ENCODE measurements at regions not wholly inside any gene's neighbourhood (a gene's known extent, or its start where the extent isn't known, plus 50 kb on each side); places are given as distances from the start of the nearest gene placed in this dataset.
A peak's percentile ranks its signal among the peaks of the same experiment; 100 is the strongest.

- DNase-seq (ENCODE audit: insufficient read length, low spot score), result no peak
- no peak for TF ChIP-seq POLR2A (IDR thresholded peaks at IDR 0.05; ENCODE audit: low read depth, low read length)
- no peak for FAIRE-seq
Measured at GRCh38 chr9:26368241-26368640, 524.4 kb downstream of the CAAP1 start.

GRCh38 chr9:26361010-26361409, 531.6 kb downstream of the CAAP1 start:
- FAIRE-seq, result no peak
- TF ChIP-seq POLR2A (IDR thresholded peaks at IDR 0.05; ENCODE audit: low read depth, low read length), result no peak
- DNase-seq (ENCODE audit: insufficient read length, low spot score), result no peak

- FAIRE-seq (no peak), DNase-seq (ENCODE audit: insufficient read length, low spot score) (no peak)
- TF ChIP-seq POLR2A (IDR thresholded peaks at IDR 0.05; ENCODE audit: low read depth, low read length), result no peak
Measured at GRCh38 chr9:26358836-26359235, 533.8 kb downstream of the CAAP1 start.

- no peak for TF ChIP-seq POLR2A (IDR thresholded peaks at IDR 0.05; ENCODE audit: low read depth, low read length)
- no peak for FAIRE-seq
- DNase-seq (ENCODE audit: insufficient read length, low spot score), result no peak
Measured at GRCh38 chr9:26357803-26358344, 534.7 kb downstream of the CAAP1 start.

- no peak for DNase-seq (ENCODE audit: insufficient read length, low spot score)
- no peak for TF ChIP-seq POLR2A (IDR thresholded peaks at IDR 0.05; ENCODE audit: low read depth, low read length)
- no peak for FAIRE-seq
Measured at GRCh38 chr9:26356491-26356890, 536.1 kb downstream of the CAAP1 start.

GRCh38 chr9:26346942-26347477, 545.6 kb downstream of the CAAP1 start:
- no peak for TF ChIP-seq POLR2A (IDR thresholded peaks at IDR 0.05; ENCODE audit: low read depth, low read length)
- DNase-seq (ENCODE audit: insufficient read length, low spot score) (no peak), FAIRE-seq (no peak)

GRCh38 chr9:26341545-26341944, 551.1 kb downstream of the CAAP1 start:
- no peak for DNase-seq (ENCODE audit: insufficient read length, low spot score)
- no peak for FAIRE-seq
- TF ChIP-seq POLR2A (IDR thresholded peaks at IDR 0.05; ENCODE audit: low read depth, low read length), result no peak

- no peak for FAIRE-seq
- no peak for DNase-seq (ENCODE audit: insufficient read length, low spot score)
Measured at GRCh38 chr9:26339796-26340195, 552.8 kb downstream of the CAAP1 start.

GRCh38 chr9:26335116-26335515, 557.5 kb downstream of the CAAP1 start:
- no peak for DNase-seq (ENCODE audit: insufficient read length, low spot score)
- FAIRE-seq, result no peak
- TF ChIP-seq POLR2A (IDR thresholded peaks at IDR 0.05; ENCODE audit: low read depth, low read length), result no peak

More at GRCh38 chr9:26339796-26340195, 552.8 kb downstream of the CAAP1 start:
- TF ChIP-seq POLR2A (IDR thresholded peaks at IDR 0.05; ENCODE audit: low read depth, low read length), result no peak

GRCh38 chr9:26334706-26335105, 557.9 kb downstream of the CAAP1 start:
- FAIRE-seq (peak; percentile 77), DNase-seq (ENCODE audit: insufficient read length, low spot score) (no peak)
- TF ChIP-seq POLR2A (IDR thresholded peaks at IDR 0.05; ENCODE audit: low read depth, low read length), result no peak

- DNase-seq (ENCODE audit: insufficient read length, low spot score), result no peak
- FAIRE-seq, result no peak
- TF ChIP-seq POLR2A (IDR thresholded peaks at IDR 0.05; ENCODE audit: low read depth, low read length), result no peak
Measured at GRCh38 chr9:26331223-26331622, 561.4 kb downstream of the CAAP1 start.

GRCh38 chr9:26329974-26330373, 562.6 kb downstream of the CAAP1 start:
- FAIRE-seq, result no peak
- DNase-seq (ENCODE audit: insufficient read length, low spot score), result no peak
- no peak for TF ChIP-seq POLR2A (IDR thresholded peaks at IDR 0.05; ENCODE audit: low read depth, low read length)

- no peak for DNase-seq (ENCODE audit: insufficient read length, low spot score)
- FAIRE-seq, result peak; percentile 98
- no peak for TF ChIP-seq POLR2A (IDR thresholded peaks at IDR 0.05; ENCODE audit: low read depth, low read length)
Measured at GRCh38 chr9:26326563-26326962, 566.0 kb downstream of the CAAP1 start.

GRCh38 chr9:26325444-26325829, 567.2 kb downstream of the CAAP1 start:
- DNase-seq (ENCODE audit: insufficient read length, low spot score) (no peak), FAIRE-seq (no peak)
- TF ChIP-seq POLR2A (IDR thresholded peaks at IDR 0.05; ENCODE audit: low read depth, low read length), result no peak

GRCh38 chr9:26324786-26325443, 567.7 kb downstream of the CAAP1 start:
- DNase-seq (ENCODE audit: insufficient read length, low spot score) (no peak), FAIRE-seq (peak; percentile 74)
- TF ChIP-seq POLR2A (IDR thresholded peaks at IDR 0.05; ENCODE audit: low read depth, low read length), result no peak
